Hematopoietic multipotent progenitor cell treated with erythropoietin and hydrocortisone succinate and interleukin-3 and kit ligand, for 6 days (in vitro differentiated cells): ENCODE measurements at regions not wholly inside any gene's neighbourhood (a gene's known extent, or its start where the extent isn't known, plus 50 kb on each side); places are given as distances from the start of the nearest gene placed in this dataset.
"Not testable (repeated sequence)": the region's sequence is repeated elsewhere in the genome, so short reads cannot be mapped to it uniquely, and the experiment has no call there.

Source experiments
- DNase-seq: peaks from one replicate; pipeline ENCODE4 v3.0.0-alpha.2; 2015

DNA sequence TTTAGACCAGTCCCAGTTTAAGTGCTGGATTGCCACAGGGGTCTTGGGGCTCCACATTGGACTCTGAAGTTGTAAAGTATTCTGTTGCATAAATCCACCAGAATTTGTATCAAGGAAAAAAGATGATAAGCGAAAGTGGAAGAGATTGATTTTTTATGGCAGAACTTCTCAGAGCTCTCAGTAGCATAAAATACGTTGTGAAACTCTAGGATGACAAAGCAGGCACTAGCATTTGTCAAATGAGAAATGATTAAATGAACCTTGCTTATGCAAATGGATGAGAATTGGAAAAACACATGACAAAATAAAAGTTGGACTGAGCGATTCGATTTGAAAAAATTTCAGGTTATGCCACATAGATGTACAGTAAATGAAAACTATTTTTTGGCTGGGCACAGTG is 253.8 kb upstream of the RAB4A start:
- DNase-seq, result no peak

DNA sequence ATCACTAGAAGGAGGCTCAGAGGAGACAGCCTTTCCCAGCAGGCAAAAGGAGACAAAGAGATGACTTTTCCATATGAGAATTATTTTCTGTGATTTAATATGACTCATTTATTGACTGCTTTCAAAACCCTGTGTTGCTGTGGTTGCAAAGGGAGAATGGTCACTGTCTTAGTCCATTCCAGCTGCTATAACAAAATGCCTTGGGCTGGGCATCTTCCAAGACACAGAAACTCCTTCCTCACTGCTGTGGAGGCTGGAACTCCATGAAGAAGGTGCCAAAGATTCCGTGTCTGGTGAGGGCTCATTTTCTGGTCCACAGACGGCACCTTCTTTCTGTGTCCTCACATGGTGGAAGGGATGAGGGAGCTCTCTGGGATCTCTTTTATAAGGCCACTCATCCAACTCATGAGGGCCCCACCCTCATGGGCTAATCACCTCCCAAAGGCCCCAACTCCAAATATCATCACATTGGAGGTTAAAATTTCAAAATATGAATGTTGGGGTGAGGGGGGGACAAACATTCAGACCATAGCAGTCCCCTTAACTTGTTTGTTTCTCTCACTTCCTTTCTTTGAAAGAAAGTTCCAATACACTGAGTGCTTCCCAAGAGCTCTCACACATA is 252.1 kb upstream of the RAB4A start:
- no peak for DNase-seq

- no peak for DNase-seq
These were observed 251.1 kb upstream of the RAB4A start for GRCh38 chr1:229019663-229020271.

DNA sequence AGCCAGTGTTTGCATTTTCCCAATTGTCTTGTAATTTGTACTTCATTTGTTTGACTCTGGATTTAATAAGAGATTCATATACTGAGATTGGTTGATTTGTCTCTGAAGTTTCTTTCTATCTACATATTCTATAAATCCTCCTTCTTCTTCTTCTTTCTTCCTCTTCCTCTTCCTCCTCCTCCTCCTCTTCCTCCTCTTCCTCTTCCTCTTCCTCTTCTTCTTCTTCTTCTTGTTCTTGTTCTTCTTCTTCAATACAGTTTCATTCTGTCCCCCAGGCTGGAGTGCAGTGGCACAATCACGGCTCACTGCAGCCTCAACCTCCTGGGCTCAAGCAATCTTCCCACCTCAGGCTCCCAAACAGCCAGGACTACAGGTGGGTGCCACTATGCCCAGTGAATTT is 249.9 kb upstream of the RAB4A start:
- DNase-seq, result not testable (repeated sequence)

DNA sequence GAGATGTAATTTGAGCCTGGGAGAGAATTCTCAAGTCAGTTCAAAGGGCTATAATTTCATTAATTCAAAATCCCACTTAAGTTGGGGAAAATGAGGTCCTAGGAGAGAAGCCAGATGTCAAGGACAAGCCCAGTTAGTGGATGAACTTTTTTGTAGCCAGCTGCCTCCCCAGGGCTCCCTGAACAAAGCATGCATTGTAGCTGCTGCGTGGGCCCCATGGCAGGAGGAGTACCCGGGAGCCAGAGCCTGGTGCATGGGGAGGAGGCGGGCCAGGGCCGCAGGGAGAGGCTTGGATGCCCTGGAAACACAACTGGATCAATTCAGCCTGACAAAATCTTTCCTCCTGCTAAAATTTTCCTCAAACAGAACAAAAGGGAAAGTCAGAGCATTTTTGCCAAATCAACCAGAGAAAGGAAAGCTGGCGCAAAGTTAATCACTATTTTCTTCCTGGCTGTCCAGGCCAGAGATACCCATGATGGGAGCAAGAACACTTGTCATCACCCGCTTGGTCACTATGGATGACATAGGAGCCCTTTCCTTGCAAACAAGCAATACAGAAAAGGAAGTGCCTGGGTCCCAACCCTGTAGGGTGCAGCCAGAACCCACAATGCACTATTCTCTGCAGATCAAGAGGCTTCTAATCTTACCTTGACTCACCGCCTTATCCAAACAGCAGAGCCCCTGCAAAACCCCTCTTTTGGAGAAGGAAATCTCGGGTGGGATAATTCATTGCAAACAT is 248.1 kb upstream of the RAB4A start:
- DNase-seq, result no peak

GRCh38 chr1:229023651-229024300 is 247.1 kb upstream of the RAB4A start:
- DNase-seq, result no peak

DNA sequence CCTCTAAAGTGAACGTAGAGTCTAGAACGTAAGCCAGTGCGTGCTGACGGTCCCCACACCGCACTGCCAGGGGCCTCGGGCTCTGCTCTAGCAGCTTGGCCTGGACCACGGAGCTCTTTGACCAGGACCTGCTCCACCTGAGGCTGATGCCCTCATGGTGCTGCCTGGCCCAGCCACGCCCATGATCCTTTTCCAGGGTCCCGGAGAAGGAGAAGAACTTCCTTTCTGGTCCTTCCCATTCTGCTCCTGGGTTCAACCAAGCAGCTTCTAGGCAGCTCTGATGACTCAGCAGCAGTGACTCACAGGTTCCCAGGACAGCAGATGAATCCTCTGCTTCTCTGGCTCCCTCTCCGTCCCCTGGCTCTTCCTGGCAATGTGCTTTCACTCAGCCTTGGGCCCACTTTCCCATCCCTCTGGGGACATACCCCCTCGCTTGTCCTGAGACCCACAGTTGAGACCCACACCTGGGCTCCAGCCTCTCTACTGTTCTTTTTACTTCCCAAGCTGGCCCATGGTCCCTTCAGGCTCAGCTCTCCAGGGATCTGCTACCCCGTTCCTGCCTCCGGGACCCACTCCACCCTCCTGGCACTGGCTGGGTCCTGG is 246.3 kb upstream of the RAB4A start:
- peak; percentile 48 for DNase-seq

GRCh38 chr1:229025576-229025975 is 245.3 kb upstream of the RAB4A start:
- no peak for DNase-seq

DNA sequence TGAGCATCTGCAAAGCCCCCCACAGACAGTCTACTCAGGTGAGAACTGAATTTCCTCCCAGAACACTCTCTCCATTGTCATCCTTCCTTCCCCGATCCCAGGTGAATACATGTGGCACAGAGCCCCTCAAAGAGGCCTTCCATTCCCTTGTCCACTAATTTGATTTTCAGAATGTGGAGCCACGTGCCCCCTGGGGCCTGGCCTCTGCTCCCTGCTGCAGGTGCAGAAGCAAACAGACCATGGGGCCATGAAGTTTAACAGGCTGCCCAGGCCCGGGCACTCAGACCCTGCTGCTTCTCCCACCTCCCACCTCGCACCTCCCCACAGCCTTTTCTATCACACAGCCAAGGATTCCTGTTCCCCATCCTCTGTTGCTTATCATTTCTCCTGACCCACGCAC is 243.8 kb upstream of the RAB4A start:
- no peak for DNase-seq

- peak; percentile 63 for DNase-seq
These were observed 243.2 kb upstream of the RAB4A start for GRCh38 chr1:229027622-229028182.

GRCh38 chr1:229028544-229028943 is 242.4 kb upstream of the RAB4A start:
- DNase-seq, result no peak

GRCh38 chr1:229028987-229029878 is 241.7 kb upstream of the RAB4A start:
- DNase-seq, result no peak

DNA sequence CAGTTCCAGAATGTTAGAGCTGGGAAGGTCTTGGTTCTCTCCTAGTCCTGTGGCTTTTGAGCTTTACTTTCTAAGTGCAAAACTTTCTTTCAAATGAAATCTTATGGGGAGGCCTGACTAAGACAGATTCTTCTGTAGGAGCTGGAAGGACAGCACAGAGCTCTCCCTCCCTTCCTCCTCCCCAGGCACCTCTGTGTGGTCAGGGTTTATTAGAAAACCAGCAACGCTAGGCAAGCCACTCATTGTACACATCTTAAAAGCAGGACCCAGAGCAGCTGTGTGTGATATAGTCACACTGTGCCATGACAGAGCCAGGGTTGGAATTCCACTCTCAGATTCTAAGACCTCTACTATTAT is 241.1 kb upstream of the RAB4A start:
- DNase-seq, result no peak

- peak; percentile 86 for DNase-seq
These were observed 240.3 kb upstream of the RAB4A start for GRCh38 chr1:229030630-229031029.

GRCh38 chr1:229031061-229031460 is 239.8 kb upstream of the RAB4A start:
- peak; percentile 57 for DNase-seq

GRCh38 chr1:229031481-229032341 is 239.2 kb upstream of the RAB4A start:
- DNase-seq, result no peak

DNA sequence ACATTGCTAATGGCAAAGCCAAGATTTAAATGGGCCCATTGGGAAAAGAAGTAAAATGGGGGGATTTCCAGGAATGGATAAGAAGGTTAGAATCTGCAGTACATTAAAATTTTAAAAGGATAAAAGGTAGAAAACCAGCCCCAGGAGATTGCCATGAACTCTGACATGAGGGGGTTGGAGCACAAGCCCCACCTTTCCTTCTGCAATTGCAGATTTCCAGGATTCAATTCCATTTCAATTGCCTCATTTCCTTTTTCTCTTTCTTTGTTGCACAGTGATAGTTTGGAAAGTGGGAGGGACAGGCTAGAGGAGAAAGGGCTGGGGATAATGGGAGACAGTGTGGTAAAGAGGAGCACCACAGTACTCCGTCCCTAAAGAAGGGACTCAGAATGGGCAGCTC is 238.5 kb upstream of the RAB4A start:
- no peak for DNase-seq

GRCh38 chr1:229033480-229033879 is 237.4 kb upstream of the RAB4A start:
- DNase-seq, result no peak

DNA sequence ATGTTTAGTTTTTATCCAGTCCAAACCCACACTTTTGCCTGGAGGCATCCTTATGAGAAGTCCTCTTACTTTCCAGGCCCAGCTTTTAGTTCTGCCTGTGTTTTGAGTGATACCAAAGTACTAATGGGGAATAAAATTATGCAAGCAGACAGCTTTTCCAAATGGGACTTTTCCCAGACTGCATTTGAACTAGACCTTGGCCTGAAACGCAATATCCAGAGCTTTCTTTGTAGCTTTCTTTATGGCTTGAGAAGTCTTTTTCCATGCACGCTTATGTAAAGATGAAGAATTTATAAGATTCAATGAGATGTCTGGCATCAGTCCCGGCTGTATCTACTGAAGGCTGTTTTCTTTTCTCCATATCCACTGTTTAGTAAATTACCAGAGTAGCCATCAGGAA is 236.6 kb upstream of the RAB4A start:
- no peak for DNase-seq

DNA sequence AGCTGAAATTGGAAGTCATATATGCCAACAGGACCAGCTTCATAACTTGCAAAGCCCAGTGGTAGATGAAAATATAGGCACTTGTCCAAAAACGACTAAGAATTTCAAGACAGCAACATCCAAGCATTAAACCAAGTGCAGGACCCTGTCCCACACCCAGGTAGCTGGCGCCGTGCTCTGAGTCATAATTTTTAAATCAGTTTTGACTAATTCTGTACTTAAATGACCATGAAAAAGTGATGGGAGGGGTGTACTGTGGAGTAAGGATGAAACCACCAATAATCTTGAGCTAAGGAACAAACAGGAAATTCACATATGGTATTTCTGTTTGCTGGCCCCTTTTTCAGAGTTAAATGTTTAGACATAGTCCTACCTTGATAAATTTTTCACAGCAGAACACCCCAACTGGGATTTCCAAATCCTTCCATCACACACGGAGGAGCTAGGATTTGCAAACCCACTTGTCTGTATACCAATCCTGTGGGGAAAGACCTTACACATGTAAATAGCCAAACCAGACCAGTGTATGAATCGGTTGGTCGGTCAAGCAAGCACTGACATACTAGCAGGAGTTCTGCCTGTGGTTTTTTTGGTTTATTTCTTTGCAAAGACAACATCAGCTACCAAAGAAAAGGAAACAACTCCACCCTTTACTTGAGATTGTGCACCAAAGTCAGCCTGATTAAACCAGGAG is 235.7 kb upstream of the RAB4A start:
- peak; percentile 39 for DNase-seq

DNA sequence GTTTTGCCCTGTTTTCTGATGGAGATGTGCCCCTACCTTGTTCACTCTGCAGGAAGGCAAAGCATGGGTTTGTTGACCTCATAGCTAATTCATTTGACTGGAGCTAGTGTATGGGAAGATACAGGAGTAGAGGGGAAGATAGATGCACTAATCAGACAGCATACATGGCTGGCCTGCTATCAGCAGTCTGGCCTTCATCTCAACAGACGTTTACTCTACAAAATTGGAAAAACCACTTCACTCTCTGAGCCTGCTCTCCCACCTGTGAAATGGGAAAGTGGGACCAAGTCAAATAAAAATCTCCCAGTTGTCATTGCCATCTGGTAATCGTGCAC is 235.2 kb upstream of the RAB4A start:
- no peak for DNase-seq
